HL-60 (cell line): ENCODE measurements at regions not wholly inside any gene's neighbourhood (a gene's known extent, or its start where the extent isn't known, plus 50 kb on each side); places are given as distances from the start of the nearest gene placed in this dataset.

Source experiments
- DNase-seq, 2 experiments: peaks; one replicate each; pipeline ENCODE4 v3.0.0-alpha.2; 2010 to 2020; ENCODE audit warnings: low read depth in 1 of 2, low spot score in 1 of 2
- H3K27ac ChIP-seq: fragments of 250-450 bp; sonication (Bioruptor Pico); replicated peaks from 2 replicates; pipeline ENCODE4 v1.5.1; 2020; ENCODE audit warnings: mild to moderate bottlenecking, moderate library complexity
- H3K27me3 ChIP-seq: fragments of 250-450 bp; sonication (Bioruptor Pico); 2 replicates; pipeline ENCODE4 v1.5.1; 2021; ENCODE audit warnings: mild to moderate bottlenecking, moderate library complexity; ENCODE audit not compliant: insufficient read depth, poor library complexity, severe bottlenecking
- H3K4me3 ChIP-seq: replicated peaks from 2 replicates; pipeline ENCODE4 v1.5.1; 2011; ENCODE audit warnings: mild to moderate bottlenecking, control low read depth, low read length; ENCODE audit not compliant: insufficient read depth
- CTCF ChIP-seq: IDR thresholded peaks from one replicate; pipeline ENCODE4 v1.5.1; 2011; ENCODE audit warnings: low read length, control low read depth, inconsistent platforms; ENCODE audit not compliant: insufficient read depth
- GABPA ChIP-seq: IDR thresholded peaks from 2 replicates; pipeline ENCODE4 v1.6.1; 2012; ENCODE audit warnings: low read depth
- POLR2AphosphoS5 ChIP-seq: IDR thresholded peaks from 2 replicates; pipeline ENCODE4 v1.6.1; 2012; ENCODE audit warnings: low read depth
- REST ChIP-seq: IDR thresholded peaks from 2 replicates; pipeline ENCODE4 v1.6.1; 2012; ENCODE audit warnings: low read depth; ENCODE audit not compliant: insufficient replicate concordance
- SPI1 ChIP-seq: IDR thresholded peaks from 2 replicates; pipeline ENCODE4 v1.6.1; 2012; ENCODE audit warnings: low read depth, mild to moderate bottlenecking, borderline replicate concordance

- no peak overlapping the region for H3K27ac ChIP-seq
- H3K4me3 ChIP-seq, result no peak overlapping the region
- H3K27me3 ChIP-seq, result no peaks in the 10 kb centered on the region
- no peak for TF ChIP-seq REST
- no peak for TF ChIP-seq POLR2AphosphoS5
- no peak for TF ChIP-seq GABPA
- no peak for TF ChIP-seq SPI1
- TF ChIP-seq CTCF, result no peak
- no peak for DNase-seq
These were observed 111.6 kb upstream of the DLX2 start for GRCh38 chr2:172214252-172214651.

- Histone ChIP-seq H3K27ac (no peak overlapping the region), H3K27me3 (no peaks in the 10 kb centered on the region), H3K4me3 (no peak overlapping the region)
- no peak for DNase-seq
- TF ChIP-seq REST (no peak), GABPA (no peak), SPI1 (no peak), CTCF (no peak), POLR2AphosphoS5 (no peak)
These were observed 112.7 kb upstream of the DLX2 start for GRCh38 chr2:172215172-172215935.

GRCh38 chr2:172215936-172216335, 113.2 kb upstream of the DLX2 start:
- no peaks in the 10 kb centered on the region for H3K27me3 ChIP-seq
- TF ChIP-seq REST (no peak), POLR2AphosphoS5 (no peak), CTCF (no peak), SPI1 (no peak), GABPA (no peak)
- H3K27ac ChIP-seq, result no peak overlapping the region
- peak in 1 of 2 experiments; percentile 15 for DNase-seq
- H3K4me3 ChIP-seq, result no peak overlapping the region
